GM12875 (cell line): ENCODE measurements at regions not wholly inside any gene's neighbourhood (a gene's known extent, or its start where the extent isn't known, plus 50 kb on each side); places are given as distances from the start of the nearest gene placed in this dataset.

Source experiments
- H3K4me3 ChIP-seq: one replicate; pipeline ENCODE4 v1.5.1; 2011; ENCODE audit warnings: low read depth, low read length, control low read depth
- TF ChIP-seq, protein P1 (sequence below): IDR thresholded peaks from 2 replicates; pipeline ENCODE4 v1.5.1; 2011; ENCODE audit warnings: low read depth, mild to moderate bottlenecking, control low read depth, inconsistent platforms, low read length, moderate library complexity, borderline replicate concordance; ENCODE audit not compliant: insufficient read depth

DNA sequence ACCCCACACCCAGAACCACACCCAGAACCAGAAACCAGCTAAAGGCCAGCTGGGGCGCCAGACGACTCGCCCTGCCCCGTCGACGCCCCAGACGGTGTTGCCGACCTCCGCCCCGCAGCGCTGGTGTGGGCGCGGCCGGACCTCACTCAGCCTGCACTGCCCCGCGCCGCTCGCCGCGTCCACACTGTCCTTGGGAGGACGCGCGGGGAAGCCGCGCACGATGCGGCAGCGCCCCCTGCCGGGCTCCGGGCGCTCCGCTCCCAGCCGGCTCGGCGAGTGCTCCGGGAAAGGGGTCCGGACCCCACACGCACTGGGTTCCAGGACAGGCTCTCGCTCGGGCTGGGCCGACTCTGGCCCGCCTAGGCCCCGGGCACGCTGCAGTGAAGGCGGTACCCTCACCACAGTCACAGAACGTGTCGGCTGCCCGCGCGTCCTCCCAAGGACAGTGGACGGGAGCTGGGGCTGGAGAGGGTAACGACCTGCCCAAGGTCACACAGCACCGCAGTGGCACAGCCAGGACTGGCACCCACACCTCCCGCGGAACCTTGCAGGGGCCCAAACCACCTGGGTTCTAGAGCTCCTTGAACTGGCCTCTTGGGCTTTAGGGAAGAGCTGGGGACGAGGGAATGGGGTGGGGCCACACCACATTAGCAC, 90.2 kb downstream of the DMRTA2 start:
- TF ChIP-seq, protein P1, sequence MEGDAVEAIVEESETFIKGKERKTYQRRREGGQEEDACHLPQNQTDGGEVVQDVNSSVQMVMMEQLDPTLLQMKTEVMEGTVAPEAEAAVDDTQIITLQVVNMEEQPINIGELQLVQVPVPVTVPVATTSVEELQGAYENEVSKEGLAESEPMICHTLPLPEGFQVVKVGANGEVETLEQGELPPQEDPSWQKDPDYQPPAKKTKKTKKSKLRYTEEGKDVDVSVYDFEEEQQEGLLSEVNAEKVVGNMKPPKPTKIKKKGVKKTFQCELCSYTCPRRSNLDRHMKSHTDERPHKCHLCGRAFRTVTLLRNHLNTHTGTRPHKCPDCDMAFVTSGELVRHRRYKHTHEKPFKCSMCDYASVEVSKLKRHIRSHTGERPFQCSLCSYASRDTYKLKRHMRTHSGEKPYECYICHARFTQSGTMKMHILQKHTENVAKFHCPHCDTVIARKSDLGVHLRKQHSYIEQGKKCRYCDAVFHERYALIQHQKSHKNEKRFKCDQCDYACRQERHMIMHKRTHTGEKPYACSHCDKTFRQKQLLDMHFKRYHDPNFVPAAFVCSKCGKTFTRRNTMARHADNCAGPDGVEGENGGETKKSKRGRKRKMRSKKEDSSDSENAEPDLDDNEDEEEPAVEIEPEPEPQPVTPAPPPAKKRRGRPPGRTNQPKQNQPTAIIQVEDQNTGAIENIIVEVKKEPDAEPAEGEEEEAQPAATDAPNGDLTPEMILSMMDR: peak; percentile 98
- H3K4me3 ChIP-seq: peak overlapping the region; percentile 27

DNA sequence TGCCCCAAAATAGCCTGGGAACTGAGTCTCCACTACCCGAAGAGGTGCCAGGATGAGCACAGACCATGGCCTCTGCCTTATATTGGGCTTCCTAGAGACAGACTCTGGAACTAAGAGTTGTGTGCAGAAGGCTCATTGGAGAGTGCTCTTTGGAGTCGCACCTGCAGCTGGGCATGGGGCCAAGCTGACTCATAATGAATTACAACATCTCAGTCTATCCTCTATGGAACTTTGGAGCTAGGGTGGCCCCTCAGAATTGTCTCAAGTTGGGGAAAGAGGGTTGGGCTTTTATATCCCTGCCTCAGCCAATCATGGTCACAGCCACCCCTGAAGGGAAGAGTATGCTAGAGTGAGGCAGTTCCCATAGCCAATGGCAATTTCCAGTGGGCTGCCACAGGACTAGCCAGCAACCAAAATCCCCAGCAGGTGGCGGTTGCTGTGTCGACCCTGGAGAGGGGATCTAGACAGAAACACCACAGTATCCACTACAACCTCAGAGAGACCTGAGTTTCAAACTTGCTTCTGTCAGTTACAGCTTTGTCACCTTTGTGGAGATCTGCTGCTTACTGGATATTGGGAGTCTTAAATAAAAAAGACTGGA, 93.8 kb downstream of the DMRTA2 start:
- no peak overlapping the region for H3K4me3 ChIP-seq
- TF ChIP-seq, protein P1: peak; percentile 2; the same call in 1 of the 2 replicates

DNA sequence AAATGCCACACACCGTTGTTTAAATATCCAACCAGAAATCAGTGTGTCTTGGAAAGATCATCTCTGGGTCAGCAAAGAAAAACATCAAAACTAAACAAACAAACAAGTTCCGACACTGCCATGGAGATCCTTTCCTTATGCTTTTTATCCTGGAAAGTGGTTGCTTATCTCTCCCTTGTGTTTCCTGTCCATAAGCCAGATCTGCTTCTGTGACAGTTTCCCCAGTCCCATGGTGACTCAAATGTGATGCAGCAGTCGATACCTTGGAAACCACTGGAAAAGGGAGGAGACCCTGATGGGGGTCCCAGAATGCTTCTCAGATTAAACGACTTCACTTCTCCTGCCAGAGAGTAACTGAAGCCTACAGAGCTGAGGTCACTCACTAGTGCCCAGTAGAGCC, 94.7 kb downstream of the DMRTA2 start:
- H3K4me3 ChIP-seq: no peak overlapping the region
- TF ChIP-seq, protein P1: no peak

DNA sequence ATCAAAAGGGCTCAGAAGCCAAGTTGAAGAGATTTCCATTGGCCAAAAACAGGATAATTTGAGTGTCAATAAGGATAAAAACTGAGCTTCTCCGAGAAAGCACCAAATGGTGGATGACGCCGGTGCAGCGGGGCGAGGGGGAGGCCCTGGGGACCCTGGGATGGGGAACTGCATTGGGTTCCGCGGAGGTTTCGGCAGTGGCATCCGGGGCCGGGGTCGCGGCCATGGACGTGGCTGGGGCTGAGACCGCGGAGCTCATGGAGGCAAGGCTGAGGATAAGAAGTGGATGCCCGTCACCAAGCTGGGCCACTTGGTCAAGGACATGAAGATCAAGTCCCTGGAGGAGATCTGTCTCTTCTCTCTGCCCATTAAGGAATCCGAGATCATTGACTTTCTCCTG, 97.2 kb downstream of the DMRTA2 start:
- TF ChIP-seq, protein P1: no peak

DNA sequence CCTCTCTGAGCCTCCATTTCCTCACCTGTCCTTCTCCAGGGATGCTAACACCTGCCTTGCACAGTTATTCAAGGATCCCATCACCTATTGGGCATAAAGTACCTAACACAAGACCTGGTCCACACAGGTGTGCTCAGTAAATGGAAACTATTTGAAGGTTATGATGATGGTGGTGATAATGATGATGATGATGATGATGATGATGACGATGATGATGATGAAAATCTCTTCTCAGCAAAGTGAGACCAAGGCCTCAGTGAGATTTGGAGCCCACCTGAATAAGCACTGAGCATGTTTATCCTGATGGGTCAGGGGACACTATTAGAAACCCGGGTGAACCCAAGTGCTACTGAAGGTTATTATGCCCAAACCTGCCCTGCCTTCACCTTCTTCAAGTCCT, 100.7 kb downstream of the DMRTA2 start:
- no peak overlapping the region for H3K4me3 ChIP-seq
- TF ChIP-seq, protein P1: no peak

More for the DNA sequence above, 97.2 kb downstream of the DMRTA2 start:
- no peak overlapping the region for H3K4me3 ChIP-seq

DNA sequence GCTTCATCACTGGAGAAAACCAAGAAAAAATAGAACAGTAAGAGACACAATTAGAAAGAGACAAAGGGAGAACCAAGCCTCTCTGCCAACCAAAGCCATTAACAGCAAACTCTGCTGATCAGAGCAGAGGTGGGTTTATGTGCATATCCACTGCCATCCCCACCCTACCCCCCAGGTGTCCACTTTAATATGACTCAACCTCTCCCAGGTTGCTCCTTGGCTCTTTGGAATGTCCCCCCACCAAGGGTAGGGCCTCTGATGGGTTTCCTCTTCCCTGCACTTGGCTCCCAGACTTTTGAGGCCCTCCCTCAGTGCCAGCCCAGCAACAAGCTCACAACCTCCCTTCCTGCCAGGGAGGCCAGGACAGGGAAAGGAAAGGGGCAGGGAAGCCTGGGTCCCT, 104.8 kb downstream of the DMRTA2 start:
- no peak overlapping the region for H3K4me3 ChIP-seq
- TF ChIP-seq, protein P1: no peak

DNA sequence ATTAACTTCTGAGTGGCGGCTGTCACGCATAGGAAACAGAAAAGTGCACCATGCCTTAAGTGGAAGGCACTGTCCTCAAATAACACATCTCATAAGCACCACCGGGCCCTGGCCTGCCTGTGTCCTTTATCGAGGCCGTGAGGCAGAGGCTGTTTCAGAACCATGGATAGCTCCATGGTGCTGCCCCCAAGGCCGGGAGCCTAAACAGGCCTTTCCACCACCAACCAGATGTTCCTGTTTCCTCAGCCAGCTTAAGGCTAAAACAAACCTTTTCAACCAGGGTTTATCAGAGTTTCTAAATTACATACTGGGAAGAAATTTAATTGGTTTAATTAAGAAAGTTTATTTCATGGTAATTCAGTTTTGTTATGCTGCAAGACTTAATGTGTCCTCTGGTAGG, 114.4 kb downstream of the DMRTA2 start:
- TF ChIP-seq, protein P1: no peak

More for the DNA sequence above, 114.4 kb downstream of the DMRTA2 start:
- H3K4me3 ChIP-seq: no peak overlapping the region
